SK-N-SH (cell line): ENCODE measurements at regions not wholly inside any gene's neighbourhood (a gene's known extent, or its start where the extent isn't known, plus 50 kb on each side); places are given as distances from the start of the nearest gene placed in this dataset.

Experiments
- CTCF ChIA-PET: fragments of 300-600, 350-600 bp; formaldehyde crosslinking; extraction: SDS; loops from one replicate; lab custom pipeline; 2021; lab: Yijun Ruan, JAX
- POLR2A ChIA-PET: fragments of 350-600 bp; sonication (Branson Sonifier 250); formaldehyde crosslinking; extraction: SDS; loops from one replicate; lab custom pipeline; 2020; ENCODE audit warnings: antibody characterized with exemption, inconsistent platforms; lab: Yijun Ruan, JAX
- DNase-seq: peaks from one replicate; pipeline ENCODE4 v3.0.0; 2012
- H2AFZ ChIP-seq: fragments of 200-600 bp; sonication (generic); 2 replicates; pipeline ENCODE4 v1.8.1; 2016; ENCODE audit warnings: antibody characterized with exemption, mild to moderate bottlenecking, low read depth
- H3F3A ChIP-seq: fragments of 200-600 bp; sonication (generic); replicated peaks from 2 replicates; pipeline ENCODE3; 2016; ENCODE audit warnings: antibody characterized with exemption, mild to moderate bottlenecking; ENCODE audit not compliant: insufficient read depth
- H3K27ac ChIP-seq, 2 experiments: fragments of 200-500 bp in 1 of 2; fragments of 200-600 bp in 1 of 2; sonication (Bioruptor generic) in 1 of 2; sonication (generic), shearing (Covaris generic) in 1 of 2; 2 replicates each; pipeline versions ENCODE4 v1.5.1 to v1.6.1; 2014 to 2016; ENCODE audit warnings: low read depth in 2 of 2, inconsistent platforms in 1 of 2, low read length in 1 of 2, mild to moderate bottlenecking in 1 of 2, mixed read lengths in 1 of 2
- H3K27me3 ChIP-seq: fragments of 200-600 bp; sonication (generic), shearing (Covaris generic); 2 replicates; pipeline ENCODE4 v1.6.1; 2016; ENCODE audit warnings: mixed run types; ENCODE audit not compliant: insufficient read depth
- H3K36me3 ChIP-seq, 2 experiments: fragments of 200-500 bp in 1 of 2; fragments of 200-600 bp in 1 of 2; sonication (Bioruptor generic) in 1 of 2; sonication (generic) in 1 of 2; replicated peaks in 1 of 2; 2 replicates each; pipeline versions ENCODE3 to v1.5.1; 2014 to 2016; ENCODE audit warnings: low read length in 1 of 2, mild to moderate bottlenecking in 1 of 2; ENCODE audit not compliant: insufficient read depth in 2 of 2, control insufficient read depth in 1 of 2
- H3K4me1 ChIP-seq, 2 experiments: fragments of 200-500 bp in 1 of 2; fragments of 200-600 bp in 1 of 2; sonication (Bioruptor generic) in 1 of 2; sonication (generic), shearing (Covaris generic) in 1 of 2; 2 replicates each; pipeline versions ENCODE4 v1.5.1 to v1.6.1; 2014 to 2016; ENCODE audit warnings: low read depth in 1 of 2, low read length in 1 of 2, mixed run types in 1 of 2; ENCODE audit not compliant: insufficient read depth in 2 of 2, control insufficient read depth in 1 of 2
- H3K4me2 ChIP-seq: fragments of 200-600 bp; sonication (generic), shearing (Covaris generic); 2 replicates; pipeline ENCODE4 v1.6.1; 2017; ENCODE audit warnings: mixed run types
- H3K4me3 ChIP-seq, 2 experiments: fragments of 200-500 bp in 1 of 2; fragments of 200-600 bp in 1 of 2; sonication (Bioruptor generic) in 1 of 2; sonication (generic), shearing (Covaris generic) in 1 of 2; 2 replicates each; pipeline versions ENCODE4 v1.5.1 to v1.8.1; 2014 to 2016; ENCODE audit warnings: low read depth in 2 of 2, inconsistent platforms in 1 of 2, low read length in 1 of 2, mild to moderate bottlenecking in 1 of 2, mixed read lengths in 1 of 2, moderate library complexity in 1 of 2
- H3K79me2 ChIP-seq: fragments of 200-600 bp; sonication (generic); 2 replicates; pipeline ENCODE4 v1.8.1; 2017; ENCODE audit warnings: mild to moderate bottlenecking; ENCODE audit not compliant: insufficient read depth
- H3K9ac ChIP-seq: fragments of 200-600 bp; sonication (generic); 2 replicates; pipeline ENCODE4 v1.6.1; 2017; ENCODE audit warnings: mixed run types
- H3K9me2 ChIP-seq: fragments of 200-600 bp; sonication (generic); 2 replicates; pipeline ENCODE4 v1.6.1; 2017; ENCODE audit warnings: mixed run types
- H3K9me3 ChIP-seq: fragments of 200-600 bp; sonication (generic); 2 replicates; pipeline ENCODE4 v1.6.1; 2017; ENCODE audit warnings: mixed run types, mild to moderate bottlenecking, moderate library complexity
- H4K20me1 ChIP-seq: fragments of 200-600 bp; sonication (generic); 2 replicates; pipeline ENCODE4 v1.6.1; 2017; ENCODE audit warnings: mild to moderate bottlenecking, mixed run types; ENCODE audit not compliant: insufficient read depth
- ELF1 ChIP-seq: IDR thresholded peaks from 2 replicates; pipeline ENCODE4 v1.4.0; 2012
- FOXM1 ChIP-seq: IDR thresholded peaks from 2 replicates; pipeline ENCODE4 v1.4.0; 2012; ENCODE audit warnings: low read depth, mild to moderate bottlenecking
- NFIC ChIP-seq: IDR thresholded peaks from 2 replicates; pipeline ENCODE4 v1.4.0; 2012; ENCODE audit warnings: borderline replicate concordance
- POLR2AphosphoS5 ChIP-seq: IDR thresholded peaks from 2 replicates; pipeline ENCODE4 v1.6.1; 2012; ENCODE audit warnings: low read depth, low read length
- RAD21 ChIP-seq: IDR thresholded peaks from 2 replicates; pipeline ENCODE4 v1.6.1; 2012; ENCODE audit warnings: mild to moderate bottlenecking, low read length
- RCOR1 ChIP-seq: fragments of 150-350 bp; IDR thresholded peaks from 2 replicates; pipeline ENCODE4 v1.6.1; 2017; ENCODE audit warnings: antibody characterized with exemption, low read length
- SIN3A ChIP-seq: IDR thresholded peaks from 2 replicates; pipeline ENCODE4 v1.6.1; 2012; ENCODE audit warnings: low read depth, mild to moderate bottlenecking, low read length, moderate library complexity, borderline replicate concordance
- TAF1 ChIP-seq: IDR thresholded peaks from 2 replicates; pipeline ENCODE4 v1.6.1; 2012; ENCODE audit warnings: low read depth, mild to moderate bottlenecking, low read length, moderate library complexity, borderline replicate concordance
- TCF12 ChIP-seq: IDR thresholded peaks from 2 replicates; pipeline ENCODE4 v1.4.0; 2012
- TEAD4 ChIP-seq: IDR thresholded peaks from 2 replicates; pipeline ENCODE4 v1.4.0; 2012; ENCODE audit warnings: mild to moderate bottlenecking, borderline replicate concordance; ENCODE audit not compliant: insufficient read depth
- WGBS: methylation state at CpG from one replicate; pipeline ENCODE4 v1.1.6; 2017; ENCODE audit warnings: low lambda C conversion rate; 5-methylcytosine and 5-hydroxymethylcytosine counted together
- TF ChIP-seq, protein P1 (sequence below): IDR thresholded peaks from 2 replicates; pipeline ENCODE4 v1.4.0; 2012; ENCODE audit warnings: low read depth, borderline replicate concordance
- TF ChIP-seq, protein P2 (sequence below): IDR thresholded peaks from 2 replicates; pipeline ENCODE4 v1.4.0; 2012; ENCODE audit warnings: low read depth, borderline replicate concordance
- TF ChIP-seq, protein P3 (sequence below): IDR thresholded peaks from 2 replicates; pipeline ENCODE4; 2012

DNA sequence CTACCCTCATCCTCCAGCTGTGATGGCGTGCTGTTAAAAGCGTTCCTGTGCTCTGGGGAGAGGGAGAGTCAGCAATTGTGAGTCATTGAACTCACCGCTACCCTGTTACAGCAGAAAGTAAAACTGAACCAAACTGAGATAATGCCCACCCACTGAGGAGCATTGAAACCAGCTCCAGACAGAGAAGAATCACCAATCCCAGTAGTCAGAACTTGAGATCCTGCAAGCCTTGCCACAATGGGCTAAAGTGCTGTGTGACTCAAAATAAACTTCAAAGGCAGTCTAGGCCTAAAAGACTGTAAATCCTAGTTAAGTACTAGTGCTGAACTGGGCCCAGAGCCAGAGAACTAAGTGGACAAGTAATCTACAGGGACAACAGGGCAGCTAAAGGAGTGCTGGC lies 1394.2 kb upstream of the DIAPH2 start:
- H3K27me3 ChIP-seq = no peaks in the 10 kb centered on the region
- TF ChIP-seq TEAD4 = no peak
- TF ChIP-seq FOXM1 = no peak
- no peak for TF ChIP-seq NFIC
- no peak for TF ChIP-seq POLR2AphosphoS5
- no peak for TF ChIP-seq TCF12
- TF ChIP-seq, protein P1, sequence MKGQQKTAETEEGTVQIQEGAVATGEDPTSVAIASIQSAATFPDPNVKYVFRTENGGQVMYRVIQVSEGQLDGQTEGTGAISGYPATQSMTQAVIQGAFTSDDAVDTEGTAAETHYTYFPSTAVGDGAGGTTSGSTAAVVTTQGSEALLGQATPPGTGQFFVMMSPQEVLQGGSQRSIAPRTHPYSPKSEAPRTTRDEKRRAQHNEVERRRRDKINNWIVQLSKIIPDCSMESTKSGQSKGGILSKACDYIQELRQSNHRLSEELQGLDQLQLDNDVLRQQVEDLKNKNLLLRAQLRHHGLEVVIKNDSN = no peak
- no peak for TF ChIP-seq RAD21
- CTCF ChIA-PET = no interaction called here
- no peaks in the 10 kb centered on the region for H3K9me2 ChIP-seq
- H3K27ac ChIP-seq = no peak overlapping the region
- no peaks in the 10 kb centered on the region for H3K36me3 ChIP-seq
- WGBS = 0% methylated on average over 3 of the region's 3 CpGs
- no peaks in the 10 kb centered on the region for H3K4me1 ChIP-seq
- no peak overlapping the region for H3K4me2 ChIP-seq
- no peak overlapping the region for H3K9ac ChIP-seq
- POLR2A ChIA-PET = no interaction called here
- no peaks in the 10 kb centered on the region for H3K9me3 ChIP-seq
- no peaks in the 10 kb centered on the region for H3K79me2 ChIP-seq
- no peak overlapping the region for H2AFZ ChIP-seq
- H3K4me3 ChIP-seq = no peak overlapping the region
- H4K20me1 ChIP-seq = no peaks in the 10 kb centered on the region
- H3F3A ChIP-seq = no peaks in the 10 kb centered on the region
- DNase-seq = no peak

DNA sequence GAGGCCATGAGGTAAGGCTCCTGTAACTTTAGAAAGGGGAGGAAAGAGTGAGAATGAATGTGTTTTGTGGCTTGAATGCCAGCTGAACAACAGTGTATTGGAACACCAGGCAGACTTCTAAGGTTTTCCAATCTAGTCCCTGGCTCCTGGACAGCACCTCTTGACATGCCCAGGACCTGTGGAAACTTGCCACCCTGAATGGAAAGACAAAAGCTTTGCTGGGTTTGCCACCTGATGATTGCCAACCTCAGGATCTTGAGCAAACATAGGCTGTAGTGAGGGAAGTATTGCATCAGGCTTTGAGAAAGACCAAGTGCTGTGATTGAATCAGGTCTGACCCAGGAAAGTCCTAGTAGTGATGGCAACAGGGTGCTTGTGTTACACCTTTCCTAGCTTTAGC lies 1393.1 kb upstream of the DIAPH2 start:
- no peaks in the 10 kb centered on the region for H3K9me3 ChIP-seq
- TF ChIP-seq RCOR1 (no peak), TAF1 (no peak), ELF1 (no peak), TEAD4 (no peak), SIN3A (no peak)
- TF ChIP-seq, protein P2, sequence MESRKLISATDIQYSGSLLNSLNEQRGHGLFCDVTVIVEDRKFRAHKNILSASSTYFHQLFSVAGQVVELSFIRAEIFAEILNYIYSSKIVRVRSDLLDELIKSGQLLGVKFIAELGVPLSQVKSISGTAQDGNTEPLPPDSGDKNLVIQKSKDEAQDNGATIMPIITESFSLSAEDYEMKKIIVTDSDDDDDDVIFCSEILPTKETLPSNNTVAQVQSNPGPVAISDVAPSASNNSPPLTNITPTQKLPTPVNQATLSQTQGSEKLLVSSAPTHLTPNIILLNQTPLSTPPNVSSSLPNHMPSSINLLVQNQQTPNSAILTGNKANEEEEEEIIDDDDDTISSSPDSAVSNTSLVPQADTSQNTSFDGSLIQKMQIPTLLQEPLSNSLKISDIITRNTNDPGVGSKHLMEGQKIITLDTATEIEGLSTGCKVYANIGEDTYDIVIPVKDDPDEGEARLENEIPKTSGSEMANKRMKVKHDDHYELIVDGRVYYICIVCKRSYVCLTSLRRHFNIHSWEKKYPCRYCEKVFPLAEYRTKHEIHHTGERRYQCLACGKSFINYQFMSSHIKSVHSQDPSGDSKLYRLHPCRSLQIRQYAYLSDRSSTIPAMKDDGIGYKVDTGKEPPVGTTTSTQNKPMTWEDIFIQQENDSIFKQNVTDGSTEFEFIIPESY = no peak
- TF ChIP-seq, protein P3, sequence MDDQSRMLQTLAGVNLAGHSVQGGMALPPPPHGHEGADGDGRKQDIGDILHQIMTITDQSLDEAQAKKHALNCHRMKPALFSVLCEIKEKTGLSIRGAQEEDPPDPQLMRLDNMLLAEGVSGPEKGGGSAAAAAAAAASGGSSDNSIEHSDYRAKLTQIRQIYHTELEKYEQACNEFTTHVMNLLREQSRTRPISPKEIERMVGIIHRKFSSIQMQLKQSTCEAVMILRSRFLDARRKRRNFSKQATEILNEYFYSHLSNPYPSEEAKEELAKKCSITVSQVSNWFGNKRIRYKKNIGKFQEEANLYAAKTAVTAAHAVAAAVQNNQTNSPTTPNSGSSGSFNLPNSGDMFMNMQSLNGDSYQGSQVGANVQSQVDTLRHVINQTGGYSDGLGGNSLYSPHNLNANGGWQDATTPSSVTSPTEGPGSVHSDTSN = no peak
- H3K27ac ChIP-seq = no peak overlapping the region
- no peak overlapping the region for H3K4me2 ChIP-seq
- no peaks in the 10 kb centered on the region for H3K36me3 ChIP-seq
- H3K4me3 ChIP-seq = no peak overlapping the region
- H3K9me2 ChIP-seq = no peaks in the 10 kb centered on the region
- DNase-seq = no peak
- no peaks in the 10 kb centered on the region for H3K4me1 ChIP-seq
- POLR2A ChIA-PET = no interaction called here
- H3K27me3 ChIP-seq = no peaks in the 10 kb centered on the region
- CTCF ChIA-PET = no interaction called here
- no peaks in the 10 kb centered on the region for H3K79me2 ChIP-seq
- H3K9ac ChIP-seq = no peak overlapping the region
- H2AFZ ChIP-seq = no peak overlapping the region
- no peaks in the 10 kb centered on the region for H3F3A ChIP-seq
- H4K20me1 ChIP-seq = no peaks in the 10 kb centered on the region
